ENCODE measurements at regions not wholly inside any gene's neighbourhood (a gene's known extent, or its start where the extent isn't known, plus 50 kb on each side); places are given as distances from the start of the nearest gene placed in this dataset.

DNA sequence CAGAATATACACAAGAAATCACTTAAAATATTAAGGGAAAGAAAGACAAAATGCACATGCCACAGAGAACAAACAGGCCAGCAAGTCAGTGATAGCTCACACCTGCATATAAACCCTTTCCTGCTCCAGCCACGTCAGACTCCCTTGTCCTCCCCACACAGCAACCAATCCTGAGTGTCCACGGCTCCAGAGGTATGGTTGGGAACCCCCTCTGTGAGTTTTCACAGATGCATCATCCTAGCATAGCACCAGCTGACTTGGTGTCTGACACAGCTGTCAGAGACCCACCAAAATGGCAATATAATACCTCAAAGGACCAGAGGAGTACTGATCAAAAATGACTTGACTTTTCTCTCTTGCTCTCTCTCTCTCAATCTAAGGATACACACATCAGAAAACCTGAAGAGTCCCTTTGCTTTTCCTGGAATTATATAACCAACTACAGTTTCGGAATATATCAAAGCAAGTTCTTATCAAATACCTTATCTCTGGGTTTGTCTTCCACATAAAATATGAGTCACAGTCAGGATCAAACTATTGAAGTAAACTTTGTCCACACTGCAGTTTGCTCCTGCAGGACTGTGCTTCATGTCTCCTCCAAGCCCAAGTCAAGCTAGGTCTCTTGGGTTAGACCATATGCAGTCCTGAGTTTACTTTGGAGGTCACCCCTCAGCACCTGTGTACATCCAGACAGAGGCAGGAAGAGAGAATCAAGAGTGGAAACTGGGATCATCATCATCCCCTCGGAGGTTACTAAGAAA is 187.1 kb upstream of the THBS1 start:
- H3K36me3 Mint-ChIP-seq (ENCODE audit: insufficient read depth), result no peaks in the 10 kb centered on the region
- no peak overlapping the region for H3K4me3 Mint-ChIP-seq (ENCODE audit: low read depth)
- TF ChIP-seq, protein P1, sequence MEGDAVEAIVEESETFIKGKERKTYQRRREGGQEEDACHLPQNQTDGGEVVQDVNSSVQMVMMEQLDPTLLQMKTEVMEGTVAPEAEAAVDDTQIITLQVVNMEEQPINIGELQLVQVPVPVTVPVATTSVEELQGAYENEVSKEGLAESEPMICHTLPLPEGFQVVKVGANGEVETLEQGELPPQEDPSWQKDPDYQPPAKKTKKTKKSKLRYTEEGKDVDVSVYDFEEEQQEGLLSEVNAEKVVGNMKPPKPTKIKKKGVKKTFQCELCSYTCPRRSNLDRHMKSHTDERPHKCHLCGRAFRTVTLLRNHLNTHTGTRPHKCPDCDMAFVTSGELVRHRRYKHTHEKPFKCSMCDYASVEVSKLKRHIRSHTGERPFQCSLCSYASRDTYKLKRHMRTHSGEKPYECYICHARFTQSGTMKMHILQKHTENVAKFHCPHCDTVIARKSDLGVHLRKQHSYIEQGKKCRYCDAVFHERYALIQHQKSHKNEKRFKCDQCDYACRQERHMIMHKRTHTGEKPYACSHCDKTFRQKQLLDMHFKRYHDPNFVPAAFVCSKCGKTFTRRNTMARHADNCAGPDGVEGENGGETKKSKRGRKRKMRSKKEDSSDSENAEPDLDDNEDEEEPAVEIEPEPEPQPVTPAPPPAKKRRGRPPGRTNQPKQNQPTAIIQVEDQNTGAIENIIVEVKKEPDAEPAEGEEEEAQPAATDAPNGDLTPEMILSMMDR (IDR thresholded peaks at IDR 0.05; ENCODE audit: unreplicated experiment), result no peak
- H3K27ac Mint-ChIP-seq, result no peak overlapping the region
- no peak for DNase-seq (ENCODE audit: low spot score, unreplicated experiment)
- H3K27me3 Mint-ChIP-seq, result peaks cover 10% of the 10 kb centered on the region
- H3K9me3 Mint-ChIP-seq (ENCODE audit: low read depth), result no peaks in the 10 kb centered on the region
- H3K4me1 Mint-ChIP-seq (ENCODE audit: low read depth), result peaks cover 7% of the 10 kb centered on the region

DNA sequence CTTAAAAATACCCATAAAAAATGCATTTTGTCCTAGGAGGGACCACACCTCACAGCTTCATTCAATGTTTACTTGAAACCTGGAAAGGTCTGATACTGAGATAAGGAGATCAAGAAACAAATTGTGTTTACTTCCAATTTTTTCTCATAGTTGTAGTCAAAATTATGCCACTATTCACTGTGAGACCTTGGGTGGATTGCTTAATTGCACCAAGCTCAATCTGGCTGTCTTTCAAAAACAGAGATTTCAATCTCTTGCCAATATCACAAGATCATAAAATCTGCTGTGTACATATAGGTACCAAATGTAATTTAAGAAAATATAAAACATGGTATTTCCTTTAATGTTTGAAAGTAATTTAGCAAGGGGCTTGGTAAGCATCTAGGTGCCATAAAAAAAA is 186.4 kb upstream of the THBS1 start:
- no peak for DNase-seq (ENCODE audit: low spot score, unreplicated experiment)
- Mint-ChIP-seq H3K4me1 (ENCODE audit: low read depth) (peaks cover 7% of the 10 kb centered on the region), H3K4me3 (ENCODE audit: low read depth) (no peak overlapping the region), H3K9me3 (ENCODE audit: low read depth) (no peaks in the 10 kb centered on the region), H3K27me3 (peaks cover 10% of the 10 kb centered on the region), H3K27ac (no peak overlapping the region), H3K36me3 (ENCODE audit: insufficient read depth) (no peaks in the 10 kb centered on the region)
- TF ChIP-seq, protein P1 (IDR thresholded peaks at IDR 0.05; ENCODE audit: unreplicated experiment), result no peak

DNA sequence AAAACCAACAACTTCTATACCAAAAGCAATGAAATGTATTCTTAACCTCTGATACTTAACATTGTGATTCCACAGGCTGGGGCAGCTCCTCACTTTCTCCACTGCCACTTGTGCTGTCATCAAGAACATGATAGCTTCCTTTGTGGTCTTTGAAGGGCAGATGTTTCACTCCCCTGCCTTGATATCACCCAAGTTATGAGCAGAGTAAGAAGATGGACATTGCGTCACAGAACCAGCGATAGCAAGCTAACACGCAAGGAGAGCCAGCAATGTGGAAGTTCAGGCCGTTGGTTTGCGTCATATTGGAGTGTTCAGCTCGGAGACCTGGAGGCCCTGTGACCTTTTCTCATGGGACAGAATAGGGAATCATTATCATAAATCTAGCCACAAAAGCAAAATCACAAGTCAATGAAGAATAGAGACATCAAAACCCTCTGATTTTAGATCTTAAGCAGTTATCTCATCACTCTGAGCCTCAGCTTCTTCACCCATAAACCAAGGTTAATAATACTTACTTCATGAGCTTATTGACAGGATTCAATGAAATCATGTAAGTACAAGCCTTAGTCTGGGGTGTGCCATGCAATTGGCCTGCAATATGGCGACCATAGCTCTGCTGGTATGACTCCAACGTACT is 183.8 kb upstream of the THBS1 start:
- Mint-ChIP-seq H3K36me3 (ENCODE audit: insufficient read depth) (no peaks in the 10 kb centered on the region), H3K4me1 (ENCODE audit: low read depth) (peaks cover 7% of the 10 kb centered on the region), H3K4me3 (ENCODE audit: low read depth) (no peak overlapping the region), H3K27me3 (peaks cover 9% of the 10 kb centered on the region), H3K9me3 (ENCODE audit: low read depth) (no peaks in the 10 kb centered on the region), H3K27ac (no peak overlapping the region)
- DNase-seq (ENCODE audit: low spot score, unreplicated experiment), result no peak
- TF ChIP-seq, protein P1 (IDR thresholded peaks at IDR 0.05; ENCODE audit: unreplicated experiment), result no peak

DNA sequence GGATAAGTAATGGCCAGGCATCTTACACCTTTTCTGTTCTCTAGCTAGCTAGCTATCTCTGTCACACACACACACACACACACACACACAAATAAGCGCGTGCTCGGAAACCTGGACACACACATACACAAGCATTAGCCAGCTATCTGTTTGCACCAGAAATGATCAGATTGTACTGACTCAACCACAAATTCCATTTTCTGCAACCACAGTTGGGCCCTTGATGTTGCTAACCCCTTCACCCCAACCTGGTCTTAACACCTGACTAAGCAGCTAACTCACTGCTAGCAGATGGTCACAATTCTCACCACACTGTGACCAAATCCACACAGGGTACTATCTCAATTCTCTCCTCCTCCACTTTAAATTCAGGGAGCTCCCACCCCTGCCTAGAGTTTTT is 183.0 kb upstream of the THBS1 start:
- H3K4me3 Mint-ChIP-seq (ENCODE audit: low read depth), result no peak overlapping the region
- TF ChIP-seq, protein P1 (IDR thresholded peaks at IDR 0.05; ENCODE audit: unreplicated experiment), result no peak
- H3K36me3 Mint-ChIP-seq (ENCODE audit: insufficient read depth), result no peaks in the 10 kb centered on the region
- no peak for DNase-seq (ENCODE audit: low spot score, unreplicated experiment)
- no peaks in the 10 kb centered on the region for H3K9me3 Mint-ChIP-seq (ENCODE audit: low read depth)
- H3K27me3 Mint-ChIP-seq, result peaks cover 11% of the 10 kb centered on the region
- H3K4me1 Mint-ChIP-seq (ENCODE audit: low read depth), result peaks cover 7% of the 10 kb centered on the region
- H3K27ac Mint-ChIP-seq, result no peak overlapping the region

DNA sequence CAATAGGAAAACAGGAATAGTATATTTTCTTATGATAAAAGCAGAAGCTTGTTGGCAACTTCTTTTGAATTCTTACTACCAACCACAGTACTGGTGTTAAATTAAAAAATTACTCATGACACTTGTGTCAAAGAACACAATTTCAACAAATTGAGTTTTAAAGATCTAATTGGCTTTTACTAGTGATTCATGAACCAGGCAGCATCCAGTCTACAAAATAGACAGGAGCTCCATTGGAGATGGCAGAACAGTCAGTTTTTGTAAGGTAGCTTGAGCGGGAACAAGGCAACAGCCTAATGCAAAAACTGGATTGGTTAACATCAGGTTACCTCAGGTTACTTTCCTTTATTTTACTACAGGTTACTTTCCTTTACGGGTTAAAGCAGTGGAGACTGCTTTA is 181.3 kb upstream of the THBS1 start:
- peaks cover 8% of the 10 kb centered on the region for H3K4me1 Mint-ChIP-seq (ENCODE audit: low read depth)
- TF ChIP-seq, protein P1 (IDR thresholded peaks at IDR 0.05; ENCODE audit: unreplicated experiment), result no peak
- H3K27ac Mint-ChIP-seq, result no peak overlapping the region
- DNase-seq (ENCODE audit: low spot score, unreplicated experiment), result no peak
- no peak overlapping the region for H3K4me3 Mint-ChIP-seq (ENCODE audit: low read depth)
- H3K9me3 Mint-ChIP-seq (ENCODE audit: low read depth), result no peaks in the 10 kb centered on the region
- peaks cover 11% of the 10 kb centered on the region for H3K27me3 Mint-ChIP-seq
- H3K36me3 Mint-ChIP-seq (ENCODE audit: insufficient read depth), result no peaks in the 10 kb centered on the region

Measured in progenitor cell of endocrine pancreas (in vitro differentiated cells).